Muscle of arm (tissue), 1 donor: ENCODE measurements at regions not wholly inside any gene's neighbourhood (a gene's known extent, or its start where the extent isn't known, plus 50 kb on each side); places are given as distances from the start of the nearest gene placed in this dataset.
A peak's percentile ranks its signal among the peaks of the same experiment; 100 is the strongest.
"Not testable (repeated sequence)": the region's sequence is repeated elsewhere in the genome, so short reads cannot be mapped to it uniquely, and the experiment has no call there.

Experiments used
- DNase-seq: peaks from one replicate; pipeline ENCODE4 v3.0.0-alpha.2; 2013

GRCh38 chr2:67571785-67572718 lies 174.9 kb downstream of the ETAA1 start:
- no peak for DNase-seq

GRCh38 chr2:67572721-67573435 lies 175.7 kb downstream of the ETAA1 start:
- no peak for DNase-seq

- DNase-seq = no peak
These were observed 177.1 kb downstream of the ETAA1 start for GRCh38 chr2:67574230-67574629.

- no peak for DNase-seq
These were observed 179.1 kb downstream of the ETAA1 start for GRCh38 chr2:67576226-67576625.

- DNase-seq = no peak
These were observed 179.9 kb downstream of the ETAA1 start for GRCh38 chr2:67576991-67577390.

- DNase-seq = no peak
These were observed 182.1 kb downstream of the ETAA1 start for GRCh38 chr2:67579216-67579615.

GRCh38 chr2:67579806-67580205 lies 182.7 kb downstream of the ETAA1 start:
- no peak for DNase-seq

GRCh38 chr2:67581751-67582150 lies 184.6 kb downstream of the ETAA1 start:
- DNase-seq = no peak

GRCh38 chr2:67583185-67583584 lies 186.1 kb downstream of the ETAA1 start:
- DNase-seq = no peak

GRCh38 chr2:67585400-67585799 lies 188.3 kb downstream of the ETAA1 start:
- no peak for DNase-seq

- not testable (repeated sequence) for DNase-seq
These were observed 192.0 kb downstream of the ETAA1 start for GRCh38 chr2:67589121-67589520.

- DNase-seq = not testable (repeated sequence)
These were observed 197.4 kb downstream of the ETAA1 start for GRCh38 chr2:67594522-67594921.

GRCh38 chr2:67596871-67597270 lies 199.7 kb downstream of the ETAA1 start:
- DNase-seq = no peak

- no peak for DNase-seq
These were observed 202.4 kb downstream of the ETAA1 start for GRCh38 chr2:67599561-67599960.

GRCh38 chr2:67600222-67600871 lies 203.2 kb downstream of the ETAA1 start:
- no peak for DNase-seq

- DNase-seq = no peak
These were observed 203.8 kb downstream of the ETAA1 start for GRCh38 chr2:67600946-67601345.

- DNase-seq = no peak
These were observed 207.2 kb downstream of the ETAA1 start for GRCh38 chr2:67604360-67604759.

GRCh38 chr2:67612576-67613042 lies 215.5 kb downstream of the ETAA1 start:
- no peak for DNase-seq

GRCh38 chr2:67613227-67613626 lies 216.1 kb downstream of the ETAA1 start:
- DNase-seq = no peak

GRCh38 chr2:67614454-67614853 lies 217.3 kb downstream of the ETAA1 start:
- DNase-seq = no peak

- DNase-seq = peak; percentile 33
These were observed 219.6 kb downstream of the ETAA1 start for GRCh38 chr2:67616749-67617148.

GRCh38 chr2:67619204-67619603 lies 222.1 kb downstream of the ETAA1 start:
- DNase-seq = no peak
